ENCODE measurements at regions not wholly inside any gene's neighbourhood (a gene's known extent, or its start where the extent isn't known, plus 50 kb on each side); places are given as distances from the start of the nearest gene placed in this dataset.

DNA sequence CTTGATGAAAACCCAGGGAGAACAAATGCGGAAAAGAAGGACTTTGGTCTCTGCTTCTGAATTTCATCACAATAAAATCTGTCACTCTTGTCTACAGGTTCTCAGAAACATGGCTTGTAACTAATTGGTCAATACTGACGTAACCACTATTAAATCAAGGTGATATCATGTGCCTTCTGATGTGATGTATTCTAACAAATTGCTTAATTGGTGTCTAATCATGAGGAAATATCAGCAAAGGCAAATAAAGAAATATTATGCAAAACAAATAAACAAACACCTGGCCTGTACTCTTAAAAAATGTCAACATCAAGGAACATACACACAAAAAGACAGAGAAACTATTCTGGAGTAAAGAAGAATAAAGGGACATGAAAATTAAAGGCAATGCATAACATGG lies 1165.0 kb downstream of the NXPH1 start:
- no peaks in the 10 kb centered on the region for H3K79me2 ChIP-seq (ENCODE audit: low read length)
- TF ChIP-seq, protein P1, sequence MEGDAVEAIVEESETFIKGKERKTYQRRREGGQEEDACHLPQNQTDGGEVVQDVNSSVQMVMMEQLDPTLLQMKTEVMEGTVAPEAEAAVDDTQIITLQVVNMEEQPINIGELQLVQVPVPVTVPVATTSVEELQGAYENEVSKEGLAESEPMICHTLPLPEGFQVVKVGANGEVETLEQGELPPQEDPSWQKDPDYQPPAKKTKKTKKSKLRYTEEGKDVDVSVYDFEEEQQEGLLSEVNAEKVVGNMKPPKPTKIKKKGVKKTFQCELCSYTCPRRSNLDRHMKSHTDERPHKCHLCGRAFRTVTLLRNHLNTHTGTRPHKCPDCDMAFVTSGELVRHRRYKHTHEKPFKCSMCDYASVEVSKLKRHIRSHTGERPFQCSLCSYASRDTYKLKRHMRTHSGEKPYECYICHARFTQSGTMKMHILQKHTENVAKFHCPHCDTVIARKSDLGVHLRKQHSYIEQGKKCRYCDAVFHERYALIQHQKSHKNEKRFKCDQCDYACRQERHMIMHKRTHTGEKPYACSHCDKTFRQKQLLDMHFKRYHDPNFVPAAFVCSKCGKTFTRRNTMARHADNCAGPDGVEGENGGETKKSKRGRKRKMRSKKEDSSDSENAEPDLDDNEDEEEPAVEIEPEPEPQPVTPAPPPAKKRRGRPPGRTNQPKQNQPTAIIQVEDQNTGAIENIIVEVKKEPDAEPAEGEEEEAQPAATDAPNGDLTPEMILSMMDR (IDR thresholded peaks at IDR 0.05; ENCODE audit: low read length), result no peak
- TF ChIP-seq EZH2 (optimal IDR thresholded peaks at IDR 0.05; ENCODE audit: low read depth, low read length), result no peak
- TF ChIP-seq EZH2phosphoT487 (IDR thresholded peaks at IDR 0.05; ENCODE audit: low read length), result no peak
- no peak for DNase-seq
- H4K20me1 ChIP-seq (ENCODE audit: insufficient read depth, low read length), result no peaks in the 10 kb centered on the region
- H3K27me3 ChIP-seq (replicated peaks; ENCODE audit: insufficient read depth, low read length), result no peaks in the 10 kb centered on the region
- H3K9me2 ChIP-seq (replicated peaks; ENCODE audit: insufficient read depth, low read length), result no peaks in the 10 kb centered on the region
- H3K9me3 ChIP-seq (replicated peaks; ENCODE audit: insufficient read depth, low read length), result no peaks in the 10 kb centered on the region
- no peaks in the 10 kb centered on the region for H3K36me3 ChIP-seq (replicated peaks; ENCODE audit: insufficient read depth, low read length)
- H3K4me3 ChIP-seq (ENCODE audit: low read length), result no peak overlapping the region
- H3F3A ChIP-seq (ENCODE audit: insufficient read depth, low read length), result no peaks in the 10 kb centered on the region
- no peak overlapping the region for H3K27ac ChIP-seq (ENCODE audit: low read length)
- H3K4me2 ChIP-seq (ENCODE audit: low read depth, low read length), result no peak overlapping the region
- no peaks in the 10 kb centered on the region for H3K4me1 ChIP-seq (ENCODE audit: low read length)
- no peak overlapping the region for H2AFZ ChIP-seq (ENCODE audit: low read length)
- H3K9ac ChIP-seq (ENCODE audit: low read length), result no peak overlapping the region

DNA sequence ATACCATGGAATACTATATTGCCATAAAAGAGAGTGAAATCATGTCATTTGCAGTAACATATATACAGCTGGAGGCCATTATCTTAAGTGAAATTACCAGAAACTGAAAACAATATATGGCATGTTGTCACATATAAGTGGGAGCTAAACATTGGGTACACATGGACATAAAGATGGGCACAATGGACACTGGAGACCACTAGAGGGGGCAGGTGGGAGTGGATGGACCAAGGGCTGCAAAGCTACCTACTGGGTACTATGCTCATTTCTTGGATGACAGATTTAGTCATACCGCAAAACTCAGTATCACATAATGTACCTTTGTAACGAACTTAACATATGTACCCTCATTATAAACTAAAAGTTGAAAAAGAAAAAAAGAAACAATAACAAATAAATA lies 1167.6 kb downstream of the NXPH1 start:
- Histone ChIP-seq H3K36me3 (replicated peaks; ENCODE audit: insufficient read depth, low read length) (no peaks in the 10 kb centered on the region), H3K4me3 (ENCODE audit: low read length) (no peak overlapping the region), H3K9ac (ENCODE audit: low read length) (no peak overlapping the region), H3F3A (ENCODE audit: insufficient read depth, low read length) (no peaks in the 10 kb centered on the region), H3K9me2 (replicated peaks; ENCODE audit: insufficient read depth, low read length) (no peaks in the 10 kb centered on the region), H3K27me3 (replicated peaks; ENCODE audit: insufficient read depth, low read length) (no peaks in the 10 kb centered on the region), H3K27ac (ENCODE audit: low read length) (no peak overlapping the region), H2AFZ (ENCODE audit: low read length) (no peak overlapping the region), H3K79me2 (ENCODE audit: low read length) (no peaks in the 10 kb centered on the region), H3K4me2 (ENCODE audit: low read depth, low read length) (no peak overlapping the region), H3K9me3 (replicated peaks; ENCODE audit: insufficient read depth, low read length) (no peaks in the 10 kb centered on the region), H4K20me1 (ENCODE audit: insufficient read depth, low read length) (no peaks in the 10 kb centered on the region), H3K4me1 (ENCODE audit: low read length) (no peaks in the 10 kb centered on the region)
- no peak for TF ChIP-seq EZH2 (optimal IDR thresholded peaks at IDR 0.05; ENCODE audit: low read depth, low read length)
- TF ChIP-seq EZH2phosphoT487 (IDR thresholded peaks at IDR 0.05; ENCODE audit: low read length), result no peak
- TF ChIP-seq, protein P1 (IDR thresholded peaks at IDR 0.05; ENCODE audit: low read length), result no peak
- no peak for DNase-seq

DNA sequence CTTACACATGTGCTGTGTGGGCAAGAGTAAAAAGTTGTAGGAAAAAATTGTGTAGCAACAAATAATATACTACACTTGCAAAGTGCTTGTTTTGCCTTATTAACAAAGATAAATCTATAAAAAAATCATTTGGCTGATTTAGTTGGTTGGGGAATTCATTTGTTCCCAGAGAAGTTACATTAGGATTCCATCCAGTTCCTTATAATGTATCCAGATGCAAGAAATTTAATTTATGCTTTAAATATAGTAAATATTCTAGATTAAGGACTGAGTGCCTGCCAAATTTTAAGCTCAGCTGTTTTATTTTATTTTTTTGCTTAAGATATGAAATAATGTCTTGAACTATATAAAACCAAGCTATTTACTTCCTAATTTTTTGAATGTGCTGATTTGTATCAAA lies 1169.9 kb downstream of the NXPH1 start:
- Histone ChIP-seq H3K36me3 (replicated peaks; ENCODE audit: insufficient read depth, low read length) (no peaks in the 10 kb centered on the region), H3K9me3 (replicated peaks; ENCODE audit: insufficient read depth, low read length) (no peaks in the 10 kb centered on the region), H3K9me2 (replicated peaks; ENCODE audit: insufficient read depth, low read length) (no peaks in the 10 kb centered on the region), H2AFZ (ENCODE audit: low read length) (no peak overlapping the region), H3K4me3 (ENCODE audit: low read length) (no peak overlapping the region), H4K20me1 (ENCODE audit: insufficient read depth, low read length) (no peaks in the 10 kb centered on the region), H3K9ac (ENCODE audit: low read length) (no peak overlapping the region), H3K4me2 (ENCODE audit: low read depth, low read length) (no peak overlapping the region), H3K79me2 (ENCODE audit: low read length) (no peaks in the 10 kb centered on the region), H3F3A (ENCODE audit: insufficient read depth, low read length) (no peaks in the 10 kb centered on the region), H3K4me1 (ENCODE audit: low read length) (no peaks in the 10 kb centered on the region), H3K27ac (ENCODE audit: low read length) (no peak overlapping the region), H3K27me3 (replicated peaks; ENCODE audit: insufficient read depth, low read length) (no peaks in the 10 kb centered on the region)
- TF ChIP-seq EZH2phosphoT487 (IDR thresholded peaks at IDR 0.05; ENCODE audit: low read length), result no peak
- TF ChIP-seq EZH2 (optimal IDR thresholded peaks at IDR 0.05; ENCODE audit: low read depth, low read length), result no peak
- TF ChIP-seq, protein P1 (IDR thresholded peaks at IDR 0.05; ENCODE audit: low read length), result no peak
- DNase-seq, result no peak

All from MM.1S (cell line).